H1 (cell line): ENCODE measurements at regions not wholly inside any gene's neighbourhood (a gene's known extent, or its start where the extent isn't known, plus 50 kb on each side); places are given as distances from the start of the nearest gene placed in this dataset.

Experiments
- BACH1 ChIP-seq: IDR thresholded peaks from 2 replicates; pipeline ENCODE4 v1.6.1; 2012; ENCODE audit warnings: low read length, improper control_type of control experiment
- CHD7 ChIP-seq: fragments of 300-600 bp; sonication (generic); IDR thresholded peaks from 2 replicates; pipeline ENCODE4 v1.7.1; 2012; ENCODE audit warnings: low read length, moderate library complexity, mild to moderate bottlenecking, inconsistent platforms; ENCODE audit not compliant: insufficient replicate concordance
- CREB1 ChIP-seq: IDR thresholded peaks from 2 replicates; pipeline ENCODE4 v1.6.1; 2012; ENCODE audit warnings: inconsistent platforms
- TBP ChIP-seq: IDR thresholded peaks from 2 replicates; pipeline ENCODE4 v1.6.1; 2011; ENCODE audit warnings: low read depth, low read length, improper control_type of control experiment
- ZNF274 ChIP-seq: IDR thresholded peaks from 2 replicates; pipeline ENCODE4 v1.7.0; 2012; ENCODE audit warnings: low read length, borderline replicate concordance; ENCODE audit errors: extremely low read depth

- TF ChIP-seq CHD7 (peak; percentile 51), CREB1 (no peak), BACH1 (no peak), TBP (no peak), ZNF274 (no peak)
Measured at GRCh38 chr6:122264557-122264956, 134.9 kb upstream of the HSF2 start (continued).
